Iris pigment epithelial cell (primary cell): ENCODE measurements at regions not wholly inside any gene's neighbourhood (a gene's known extent, or its start where the extent isn't known, plus 50 kb on each side); places are given as distances from the start of the nearest gene placed in this dataset.
"Not testable (repeated sequence)": the region's sequence is repeated elsewhere in the genome, so short reads cannot be mapped to it uniquely, and the experiment has no call there.

Experiments used
- DNase-seq: peaks from one replicate; pipeline ENCODE4 v3.0.0-alpha.2; 2011; ENCODE audit warnings: low read depth

DNA sequence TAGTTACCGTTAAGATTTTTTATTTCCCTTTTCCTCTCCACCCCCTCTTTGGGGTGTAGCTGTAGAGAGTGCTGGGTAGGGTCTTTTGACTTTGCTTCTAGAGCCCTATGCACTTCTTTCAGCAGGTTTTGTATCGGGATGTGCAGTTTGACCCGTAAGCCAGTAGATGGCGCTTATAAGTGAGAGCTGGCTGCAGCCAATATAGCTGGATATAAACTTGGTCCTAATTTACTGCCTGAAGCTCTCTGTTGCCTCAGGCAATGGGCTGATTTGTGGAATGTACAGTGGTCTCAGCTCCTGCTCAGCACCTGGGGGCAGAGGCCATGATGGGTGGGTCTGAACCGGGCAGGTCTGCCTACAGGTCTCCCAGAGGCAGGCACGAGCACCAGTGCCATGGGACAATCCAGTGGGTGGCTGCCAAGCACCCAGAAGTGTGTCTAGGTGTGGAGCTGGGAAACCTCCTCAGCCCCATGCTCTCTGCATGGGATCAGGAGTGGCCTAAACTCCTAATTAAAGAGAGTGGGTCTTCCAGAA is 146.5 kb downstream of the SPANXN1 start:
- no peak for DNase-seq

GRCh38 chrX:145394344-145394743 is 147.0 kb downstream of the SPANXN1 start:
- no peak for DNase-seq

- DNase-seq = no peak
Measured at GRCh38 chrX:145396612-145397011, 149.3 kb downstream of the SPANXN1 start.

DNA sequence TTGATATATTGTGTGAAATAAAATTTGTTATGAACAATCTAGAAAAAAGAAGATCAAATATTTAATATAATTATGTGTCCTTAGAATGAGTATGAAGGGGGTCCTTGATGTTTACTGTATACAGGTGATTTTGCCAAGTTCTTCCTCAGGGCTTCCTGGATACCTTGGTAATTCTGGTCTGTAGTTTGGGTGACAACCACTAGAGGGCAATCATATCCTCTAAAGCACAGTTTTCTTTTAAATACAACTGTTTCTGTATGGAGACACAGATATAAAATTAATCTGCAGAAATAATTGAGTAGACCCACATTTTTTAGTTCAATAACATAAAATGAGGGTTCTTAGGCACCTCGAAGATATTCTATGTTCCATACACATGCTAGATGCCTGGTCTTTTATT is 157.7 kb downstream of the SPANXN1 start:
- DNase-seq = peak; percentile 24

- no peak for DNase-seq
Measured at GRCh38 chrX:145410622-145411021, 163.3 kb downstream of the SPANXN1 start.

DNA sequence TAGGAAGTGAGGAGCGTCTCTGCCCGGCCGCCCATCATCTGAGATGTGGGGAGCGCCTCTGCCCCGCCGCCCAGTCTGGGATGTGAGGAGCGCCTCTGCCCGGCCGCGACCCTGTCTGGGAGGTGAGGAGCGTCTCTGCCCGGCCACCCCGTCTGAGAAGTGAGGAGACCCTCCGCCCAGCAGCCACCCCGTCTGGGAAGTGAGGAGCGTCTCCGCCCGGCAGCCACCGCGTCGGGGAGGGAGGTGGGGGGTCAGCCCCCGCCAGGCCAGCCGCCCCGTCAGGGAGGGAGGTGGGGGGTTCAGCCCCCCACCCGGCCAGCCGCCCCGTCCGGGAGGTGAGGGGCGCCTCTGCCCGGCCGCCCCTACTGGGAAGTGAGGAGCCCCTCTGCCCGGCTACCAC is 188.9 kb downstream of the SPANXN1 start:
- not testable (repeated sequence) for DNase-seq

DNA sequence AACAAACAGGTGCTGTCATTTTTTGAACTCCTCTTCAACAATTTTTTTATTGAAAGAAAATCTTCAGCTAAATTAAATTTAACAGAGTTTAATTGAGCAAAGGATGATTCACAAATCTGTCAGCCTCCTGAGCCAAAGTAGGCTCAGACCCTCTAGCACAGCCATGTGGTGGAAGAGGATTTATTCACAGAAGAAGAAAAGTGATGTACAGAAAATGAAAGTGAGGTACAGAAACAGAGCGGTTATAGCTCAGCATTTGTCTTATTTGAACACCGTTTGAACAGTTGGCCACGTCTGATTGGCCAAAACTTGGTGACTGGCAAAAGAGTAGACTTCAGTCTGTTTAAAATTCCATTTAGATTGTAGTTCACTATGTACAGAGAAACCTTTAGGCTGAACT is 217.3 kb downstream of the SPANXN1 start:
- no peak for DNase-seq

DNA sequence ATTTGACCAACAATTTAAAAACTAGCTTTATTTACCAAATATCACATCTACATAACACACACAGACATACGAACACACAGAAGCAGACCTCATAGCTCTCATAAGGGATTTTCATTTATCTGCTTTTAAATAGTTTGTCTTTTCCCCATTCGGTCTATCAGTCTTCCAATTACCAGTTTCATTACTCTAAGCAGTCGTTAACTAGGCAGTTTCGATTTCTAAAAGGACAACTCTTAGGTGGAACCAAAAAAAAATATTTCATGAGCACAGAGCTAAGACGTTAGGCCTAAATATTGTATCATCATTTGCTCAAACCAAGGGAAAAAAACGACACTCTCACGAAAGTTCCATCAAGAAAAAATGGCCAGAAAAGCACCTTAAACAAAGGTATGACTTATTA is 228.4 kb downstream of the SPANXN1 start:
- DNase-seq = no peak

GRCh38 chrX:145484740-145485139 is 237.4 kb downstream of the SPANXN1 start:
- DNase-seq = no peak

GRCh38 chrX:145502670-145503069 is 255.4 kb downstream of the SPANXN1 start:
- DNase-seq = no peak

GRCh38 chrX:145506214-145506613 is 258.9 kb downstream of the SPANXN1 start:
- DNase-seq = no peak

DNA sequence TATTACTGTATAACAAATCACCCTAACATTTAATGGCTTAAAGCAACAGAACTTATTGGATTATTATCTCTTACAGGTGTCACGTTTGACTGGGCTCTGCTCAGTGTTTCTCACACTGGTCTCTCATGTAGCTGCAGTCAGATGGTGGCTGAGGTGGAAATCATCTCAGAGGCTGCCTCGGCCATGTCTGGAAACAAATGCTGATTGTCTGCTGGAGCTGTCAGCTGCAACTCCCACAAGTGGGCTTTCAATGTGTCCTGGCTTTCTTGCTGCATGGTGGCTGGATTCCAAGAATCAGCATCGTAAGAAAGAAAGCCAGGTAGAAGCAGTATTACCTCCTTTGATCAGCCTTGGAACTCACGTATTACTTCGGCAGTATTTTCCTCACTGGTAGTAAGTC is 277.6 kb downstream of the SPANXN1 start:
- no peak for DNase-seq

DNA sequence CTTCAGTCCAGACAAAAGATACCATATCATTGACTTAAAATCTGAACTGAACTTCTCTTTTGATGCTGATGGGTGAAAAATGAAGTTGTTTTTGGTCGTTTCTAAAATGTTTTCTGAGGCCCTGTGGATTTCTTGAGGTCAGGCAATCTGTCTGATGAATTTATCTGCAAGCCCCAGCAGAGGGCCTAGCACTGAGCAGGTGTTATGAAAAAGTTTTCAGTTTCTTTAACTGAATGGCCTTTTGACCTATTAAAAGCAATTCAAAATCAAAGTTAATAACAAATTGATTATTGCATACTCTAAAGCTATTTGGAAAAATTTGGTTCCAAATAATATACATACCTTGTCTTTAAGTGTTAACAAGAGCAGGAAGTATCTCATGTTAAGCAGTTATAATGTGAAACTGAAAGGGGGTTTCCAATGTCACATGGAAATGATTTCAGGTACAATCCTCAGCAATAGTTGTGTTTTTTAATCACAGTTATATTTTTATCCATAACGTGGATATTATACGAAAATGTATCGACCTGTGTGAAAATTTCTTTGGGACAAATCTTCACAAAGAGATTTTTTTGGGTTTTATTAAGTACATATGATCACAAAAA is 285.0 kb downstream of the SPANXN1 start:
- no peak for DNase-seq

GRCh38 chrX:145533534-145533933 is 284.1 kb upstream of the SLITRK2 start:
- no peak for DNase-seq

DNA sequence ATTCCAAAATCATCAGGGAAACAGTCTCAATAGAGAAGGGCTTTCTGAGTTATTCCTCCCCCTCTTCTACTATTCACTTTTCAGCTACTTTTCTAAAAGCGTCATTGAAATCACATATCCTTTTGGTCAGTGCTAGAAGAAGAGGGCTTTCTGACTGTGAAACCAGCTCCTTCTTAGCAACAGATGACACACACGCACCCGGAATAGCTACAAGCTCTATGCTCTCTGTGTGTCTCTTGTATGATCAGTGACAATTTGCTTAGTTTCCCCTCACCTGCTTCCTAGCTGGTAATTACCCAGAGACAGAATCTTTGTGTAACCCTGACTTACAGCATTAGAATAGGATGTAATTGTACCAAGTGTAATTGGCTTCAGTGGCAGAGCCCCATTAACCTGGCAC is 268.1 kb upstream of the SLITRK2 start:
- no peak for DNase-seq

GRCh38 chrX:145552643-145553042 is 265.0 kb upstream of the SLITRK2 start:
- DNase-seq = no peak

DNA sequence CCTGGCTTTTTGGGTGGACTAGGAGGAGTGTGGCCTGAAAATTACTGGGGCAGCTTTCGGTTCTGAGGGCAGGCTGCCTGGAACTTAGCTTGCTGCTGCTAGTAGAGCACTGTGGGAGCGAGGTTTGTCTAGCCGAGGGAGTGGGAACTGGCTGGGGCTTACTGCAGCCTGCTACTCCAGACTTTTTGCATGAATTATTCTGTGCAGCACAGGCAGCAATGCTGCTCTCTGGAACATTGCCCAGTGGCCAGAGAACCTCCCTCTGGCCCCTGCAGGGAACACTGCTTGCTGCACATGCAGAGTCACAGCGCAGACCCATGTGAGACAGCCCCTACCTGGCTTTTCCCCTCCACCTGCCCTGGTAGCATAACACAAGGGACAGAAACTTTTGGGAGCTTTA is 263.9 kb upstream of the SLITRK2 start:
- no peak for DNase-seq

DNA sequence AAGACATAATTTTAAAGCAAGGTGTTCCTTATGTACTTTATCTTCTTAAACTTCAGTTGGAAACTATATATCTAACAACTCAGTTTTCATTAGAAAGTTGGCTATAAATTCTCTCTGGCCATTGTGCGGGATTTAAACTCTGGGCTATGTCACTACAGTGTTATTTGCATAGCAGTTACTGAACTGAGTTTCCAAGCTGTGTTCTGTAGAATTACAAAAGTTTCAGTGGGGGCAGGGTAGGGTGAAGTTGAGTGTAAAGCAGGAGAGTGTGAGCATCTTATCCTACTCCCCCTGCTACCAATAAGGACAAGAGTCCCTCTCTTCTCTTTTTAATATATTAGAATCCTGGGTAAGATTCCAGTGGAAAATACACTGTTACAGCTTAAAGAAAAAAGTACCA is 254.5 kb upstream of the SLITRK2 start:
- DNase-seq = no peak

DNA sequence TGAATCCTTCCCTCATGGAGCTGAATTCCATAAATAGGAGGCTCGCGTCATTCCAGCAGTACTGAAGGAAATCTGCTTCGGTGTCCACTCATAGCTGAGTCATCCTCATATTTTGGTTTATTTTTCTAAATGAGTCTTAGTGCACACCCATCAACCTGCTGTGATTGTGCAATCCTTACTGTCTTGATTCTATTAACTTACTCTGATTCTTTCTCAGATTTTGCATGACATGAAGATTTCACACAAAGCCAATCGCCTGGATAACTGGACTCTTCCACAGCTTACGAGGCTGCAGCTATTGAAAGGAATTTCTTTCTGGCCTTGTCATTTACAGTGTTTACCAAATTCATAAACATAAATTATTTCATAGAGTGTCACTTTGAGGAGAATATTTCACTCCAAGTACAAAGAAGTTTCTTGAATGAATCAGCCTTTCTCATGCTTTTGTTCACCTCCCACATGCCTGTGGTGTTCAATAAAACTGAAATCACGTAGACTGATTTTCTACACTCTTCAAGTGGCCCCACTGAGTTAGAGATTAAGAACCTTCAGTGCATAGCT is 207.6 kb upstream of the SLITRK2 start:
- DNase-seq = peak; percentile 27

- DNase-seq = no peak
Measured at GRCh38 chrX:145613894-145614293, 203.7 kb upstream of the SLITRK2 start.

DNA sequence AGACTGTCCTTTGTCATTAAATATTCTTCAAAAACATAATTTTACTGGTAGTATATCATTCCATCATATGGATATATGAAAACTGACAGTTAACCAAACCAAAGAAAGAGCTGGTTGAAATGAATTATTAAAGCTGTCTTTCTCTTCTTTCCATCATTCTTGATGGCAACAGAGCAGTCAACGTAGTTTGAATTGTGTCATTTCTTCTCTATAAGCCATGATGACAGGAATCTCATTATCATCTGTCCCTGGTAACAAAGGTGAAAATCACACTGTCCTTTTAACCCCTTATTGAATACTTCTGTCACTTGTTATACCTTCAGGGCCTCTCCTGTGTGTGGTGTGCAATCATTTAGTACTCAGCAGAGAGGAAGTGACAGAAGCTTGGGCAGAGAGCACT is 197.0 kb upstream of the SLITRK2 start:
- no peak for DNase-seq

GRCh38 chrX:145623453-145623852 is 194.2 kb upstream of the SLITRK2 start:
- DNase-seq = no peak

DNA sequence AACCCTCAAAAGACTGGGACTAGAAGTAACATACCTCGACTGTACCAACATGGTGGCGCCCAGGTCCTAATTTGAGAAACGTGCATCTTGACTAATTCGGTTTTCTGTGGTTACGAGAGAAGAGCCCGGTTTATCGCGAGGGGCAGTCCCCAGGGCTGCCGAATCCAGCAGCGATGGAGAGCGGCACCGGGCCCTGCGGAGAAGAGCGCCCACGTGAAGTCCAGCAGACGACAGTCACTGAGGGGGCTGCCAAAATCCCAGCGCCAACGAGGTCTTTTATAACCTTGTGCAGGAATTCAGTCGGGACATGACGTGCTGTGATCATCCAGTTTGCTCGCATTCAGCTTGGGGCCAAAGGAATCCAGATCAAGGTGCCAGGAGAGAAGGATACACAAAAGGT is 187.5 kb upstream of the SLITRK2 start:
- DNase-seq = no peak

GRCh38 chrX:145630806-145631435 is 186.7 kb upstream of the SLITRK2 start:
- DNase-seq = no peak
